ENCODE measurements at regions not wholly inside any gene's neighbourhood (a gene's known extent, or its start where the extent isn't known, plus 50 kb on each side); places are given as distances from the start of the nearest gene placed in this dataset.

DNA sequence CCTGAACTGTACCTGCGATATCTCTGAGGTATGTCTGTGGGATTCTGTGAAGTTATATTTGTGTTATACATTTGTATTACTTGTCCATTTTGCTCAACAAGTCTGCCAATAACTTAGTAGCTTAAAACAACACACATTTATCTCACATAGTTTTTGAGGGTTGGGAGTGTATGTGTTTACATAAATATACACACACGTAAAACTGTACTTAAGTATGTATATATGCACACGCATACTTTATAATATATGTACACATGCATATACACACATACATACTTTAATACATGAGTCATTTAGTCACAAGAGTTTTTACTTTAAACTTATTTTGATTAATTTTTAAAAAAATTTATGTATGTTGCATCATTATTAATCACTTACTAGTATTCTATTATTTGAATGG lies 205.9 kb upstream of the EDIL3 start:
- TF ChIP-seq, protein P1, sequence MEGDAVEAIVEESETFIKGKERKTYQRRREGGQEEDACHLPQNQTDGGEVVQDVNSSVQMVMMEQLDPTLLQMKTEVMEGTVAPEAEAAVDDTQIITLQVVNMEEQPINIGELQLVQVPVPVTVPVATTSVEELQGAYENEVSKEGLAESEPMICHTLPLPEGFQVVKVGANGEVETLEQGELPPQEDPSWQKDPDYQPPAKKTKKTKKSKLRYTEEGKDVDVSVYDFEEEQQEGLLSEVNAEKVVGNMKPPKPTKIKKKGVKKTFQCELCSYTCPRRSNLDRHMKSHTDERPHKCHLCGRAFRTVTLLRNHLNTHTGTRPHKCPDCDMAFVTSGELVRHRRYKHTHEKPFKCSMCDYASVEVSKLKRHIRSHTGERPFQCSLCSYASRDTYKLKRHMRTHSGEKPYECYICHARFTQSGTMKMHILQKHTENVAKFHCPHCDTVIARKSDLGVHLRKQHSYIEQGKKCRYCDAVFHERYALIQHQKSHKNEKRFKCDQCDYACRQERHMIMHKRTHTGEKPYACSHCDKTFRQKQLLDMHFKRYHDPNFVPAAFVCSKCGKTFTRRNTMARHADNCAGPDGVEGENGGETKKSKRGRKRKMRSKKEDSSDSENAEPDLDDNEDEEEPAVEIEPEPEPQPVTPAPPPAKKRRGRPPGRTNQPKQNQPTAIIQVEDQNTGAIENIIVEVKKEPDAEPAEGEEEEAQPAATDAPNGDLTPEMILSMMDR (IDR thresholded peaks at IDR 0.05; ENCODE audit: control insufficient read depth, insufficient read depth, low read depth, low read length, missing control alignments): no peak
- no peak for DNase-seq (ENCODE audit: low read depth)
- H3K4me3 ChIP-seq (ENCODE audit: control insufficient read depth, low read depth, low read length): no peak overlapping the region

DNA sequence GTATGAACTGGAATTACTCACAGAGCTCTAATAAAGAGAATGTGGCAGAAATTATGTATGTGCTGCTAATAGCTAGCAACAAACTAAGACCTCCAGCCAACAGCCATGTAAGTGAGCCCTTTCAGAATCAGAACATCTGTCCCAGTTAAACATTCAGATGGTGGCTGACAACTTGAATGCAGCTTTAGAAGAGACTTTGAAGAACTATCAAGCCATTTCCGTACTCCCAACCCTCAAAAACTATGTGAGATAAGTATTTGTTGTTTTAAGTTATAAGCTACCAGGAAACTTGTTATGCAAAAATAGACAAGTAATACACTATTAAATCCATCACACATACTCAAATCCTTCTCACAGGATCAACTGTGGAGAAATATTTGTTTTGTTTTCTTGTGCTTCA lies 205.2 kb upstream of the EDIL3 start:
- no peak for DNase-seq (ENCODE audit: low read depth)
- TF ChIP-seq, protein P1 (IDR thresholded peaks at IDR 0.05; ENCODE audit: control insufficient read depth, insufficient read depth, low read depth, low read length, missing control alignments): no peak
- H3K4me3 ChIP-seq (ENCODE audit: control insufficient read depth, low read depth, low read length): no peak overlapping the region

DNA sequence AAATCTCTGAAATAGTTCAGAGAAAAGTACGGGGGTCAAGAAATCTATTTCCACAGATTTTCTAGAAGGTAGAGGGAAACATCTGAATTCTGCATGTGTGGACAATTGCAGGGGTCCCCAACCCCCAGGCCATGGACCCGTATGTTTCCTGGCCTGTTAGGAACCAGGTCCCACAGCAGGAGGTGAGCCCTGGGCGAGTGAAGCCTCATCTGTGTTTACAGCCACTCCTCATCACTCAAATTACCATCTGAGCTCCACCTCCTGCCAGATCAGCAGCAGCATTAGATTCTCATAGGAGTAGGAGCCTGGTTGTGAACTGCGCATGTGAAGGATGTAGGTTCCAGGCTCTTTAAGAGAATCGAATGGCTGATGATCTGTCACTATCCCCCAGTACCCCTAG lies 200.5 kb upstream of the EDIL3 start:
- H3K4me3 ChIP-seq (ENCODE audit: control insufficient read depth, low read depth, low read length): no peak overlapping the region
- DNase-seq (ENCODE audit: low read depth): no peak
- TF ChIP-seq, protein P1 (IDR thresholded peaks at IDR 0.05; ENCODE audit: control insufficient read depth, insufficient read depth, low read depth, low read length, missing control alignments): no peak

DNA sequence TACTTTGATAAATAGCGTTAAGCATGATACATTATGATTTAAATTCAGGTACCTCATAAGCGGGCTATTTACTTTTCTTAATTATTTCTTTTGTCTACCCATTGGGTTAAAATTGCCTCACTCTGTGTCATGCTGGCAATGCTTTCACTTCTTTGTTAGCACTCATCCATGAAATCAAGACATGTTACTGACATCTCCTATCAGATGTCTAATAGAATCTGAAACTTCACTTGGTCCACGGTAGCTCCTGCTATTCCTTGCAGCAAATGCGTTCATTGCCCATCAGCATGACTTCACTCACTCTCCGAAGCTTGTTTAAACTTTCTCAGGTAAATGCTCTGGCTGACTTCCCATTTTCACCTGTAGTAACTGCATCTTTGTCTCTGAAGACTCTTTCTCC lies 193.5 kb upstream of the EDIL3 start:
- TF ChIP-seq, protein P1 (IDR thresholded peaks at IDR 0.05; ENCODE audit: control insufficient read depth, insufficient read depth, low read depth, low read length, missing control alignments): no peak
- no peak for DNase-seq (ENCODE audit: low read depth)

DNA sequence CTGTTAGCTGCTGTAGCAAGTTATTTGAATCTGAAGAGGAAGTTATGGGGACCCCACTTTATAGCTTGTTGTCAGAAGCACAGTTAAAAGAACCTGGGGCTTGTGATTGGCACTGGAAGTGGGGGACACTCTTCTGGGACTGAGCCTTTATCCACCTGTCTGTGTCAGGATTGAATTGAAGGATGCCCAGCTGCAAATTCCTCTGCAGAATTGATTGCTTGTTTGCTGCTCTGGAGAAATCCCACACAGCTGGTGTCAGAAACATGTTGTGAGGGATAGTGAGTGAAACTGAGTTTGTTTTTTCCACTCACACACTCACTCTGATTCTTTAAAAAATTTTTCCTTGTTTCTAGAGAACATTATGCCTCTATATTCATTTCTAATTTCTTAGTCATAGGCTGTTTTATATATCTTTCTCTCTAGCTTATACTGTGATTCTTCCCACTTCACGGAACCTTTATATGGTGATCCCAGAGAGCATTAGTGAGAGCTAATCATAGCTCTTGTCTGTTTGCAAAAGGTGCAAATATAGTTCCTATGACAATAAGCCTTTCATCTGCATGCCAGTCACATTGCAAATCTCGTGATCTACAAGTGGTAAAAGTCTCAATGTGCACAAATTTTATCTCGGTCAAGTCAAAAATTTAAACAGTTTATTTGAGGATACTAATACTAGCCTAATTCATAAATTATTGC lies 188.5 kb upstream of the EDIL3 start:
- TF ChIP-seq, protein P1 (IDR thresholded peaks at IDR 0.05; ENCODE audit: control insufficient read depth, insufficient read depth, low read depth, low read length, missing control alignments): no peak
- no peak for DNase-seq (ENCODE audit: low read depth)
- H3K4me3 ChIP-seq (ENCODE audit: control insufficient read depth, low read depth, low read length): no peak overlapping the region

More for the DNA sequence above, 193.5 kb upstream of the EDIL3 start:
- no peak overlapping the region for H3K4me3 ChIP-seq (ENCODE audit: control insufficient read depth, low read depth, low read length)

DNA sequence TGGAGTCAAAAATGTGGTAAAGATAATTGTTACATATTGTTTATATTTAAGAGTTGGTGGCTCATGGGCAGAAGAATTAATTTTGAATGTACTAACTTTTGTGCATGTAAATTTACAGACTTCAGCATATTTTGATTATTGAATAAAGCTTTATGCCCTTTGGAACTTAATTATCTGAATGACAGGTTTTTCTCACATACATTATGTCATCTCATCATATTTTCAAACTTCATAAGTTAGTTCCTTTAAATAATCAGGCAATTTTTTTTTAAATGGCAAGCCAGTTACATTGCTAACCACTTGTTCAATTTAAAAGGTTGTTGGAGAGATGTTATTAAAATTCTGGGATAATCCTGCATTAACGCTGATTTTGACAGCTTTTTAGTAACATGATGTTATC lies 184.6 kb upstream of the EDIL3 start:
- TF ChIP-seq, protein P1 (IDR thresholded peaks at IDR 0.05; ENCODE audit: control insufficient read depth, insufficient read depth, low read depth, low read length, missing control alignments): no peak
- no peak for DNase-seq (ENCODE audit: low read depth)

More for the DNA sequence above, 184.6 kb upstream of the EDIL3 start:
- H3K4me3 ChIP-seq (ENCODE audit: control insufficient read depth, low read depth, low read length): no peak overlapping the region
